GM19238 (cell line): ENCODE measurements at regions not wholly inside any gene's neighbourhood (a gene's known extent, or its start where the extent isn't known, plus 50 kb on each side); places are given as distances from the start of the nearest gene placed in this dataset.
"Not testable (repeated sequence)": the region's sequence is repeated elsewhere in the genome, so short reads cannot be mapped to it uniquely, and the experiment has no call there.

Experiments
- DNase-seq: peaks from one replicate; pipeline ENCODE4 v3.0.0; 2011; ENCODE audit warnings: low spot score; ENCODE audit not compliant: insufficient read length

DNA sequence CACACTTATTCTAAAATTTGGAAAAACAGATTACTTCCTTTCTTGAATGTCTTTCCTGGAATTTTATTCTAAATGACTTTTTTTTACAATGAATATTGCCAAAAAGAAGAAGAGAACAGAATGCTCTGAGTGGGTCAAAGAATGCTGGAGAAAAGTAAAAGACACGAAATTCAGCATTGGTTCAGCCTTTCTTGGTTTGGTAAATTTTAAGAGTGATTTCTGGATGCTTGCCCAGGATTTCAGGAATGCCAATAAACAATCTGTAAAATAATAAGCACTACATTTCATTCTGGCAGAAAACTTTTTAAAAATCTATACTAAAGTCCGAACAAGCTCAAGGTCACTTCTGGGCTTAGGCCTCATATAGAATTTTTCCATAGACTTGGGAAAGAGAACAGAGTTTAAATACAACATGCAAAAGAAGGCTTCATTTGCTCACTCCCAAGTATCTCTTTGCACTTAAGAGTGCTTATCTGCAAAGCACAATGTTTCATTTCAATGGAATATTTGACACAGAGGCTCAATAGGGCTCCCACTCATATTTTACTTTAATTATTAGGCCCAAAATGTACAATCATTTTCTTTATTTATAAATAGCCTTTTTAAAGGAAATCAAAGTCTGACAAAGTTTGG is 359.5 kb upstream of the ANKRD30A start:
- DNase-seq: no peak

DNA sequence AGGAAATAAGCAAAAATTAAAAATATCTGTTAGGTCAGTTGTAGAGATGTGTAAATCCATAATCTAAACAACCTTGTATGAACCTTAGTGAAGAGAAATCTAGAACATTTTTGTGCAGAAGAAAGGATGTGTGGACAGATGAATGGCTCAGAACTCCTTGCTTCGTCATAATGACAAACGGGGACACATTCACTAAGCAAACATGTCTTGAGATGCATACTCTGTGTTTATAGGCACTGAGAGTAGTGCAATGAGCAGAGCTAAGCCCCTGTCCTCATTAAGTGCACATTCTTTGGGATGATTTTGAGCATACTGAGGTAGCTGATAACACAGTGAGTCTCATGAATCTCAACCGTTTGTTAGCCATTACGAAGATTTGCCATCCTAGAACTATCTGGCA is 360.6 kb upstream of the ANKRD30A start:
- no peak for DNase-seq

- no peak for DNase-seq
Observed at GRCh38 chr10:36761121-36761520, 364.3 kb upstream of the ANKRD30A start.

GRCh38 chr10:36759141-36759805 is 366.1 kb upstream of the ANKRD30A start:
- no peak for DNase-seq

DNA sequence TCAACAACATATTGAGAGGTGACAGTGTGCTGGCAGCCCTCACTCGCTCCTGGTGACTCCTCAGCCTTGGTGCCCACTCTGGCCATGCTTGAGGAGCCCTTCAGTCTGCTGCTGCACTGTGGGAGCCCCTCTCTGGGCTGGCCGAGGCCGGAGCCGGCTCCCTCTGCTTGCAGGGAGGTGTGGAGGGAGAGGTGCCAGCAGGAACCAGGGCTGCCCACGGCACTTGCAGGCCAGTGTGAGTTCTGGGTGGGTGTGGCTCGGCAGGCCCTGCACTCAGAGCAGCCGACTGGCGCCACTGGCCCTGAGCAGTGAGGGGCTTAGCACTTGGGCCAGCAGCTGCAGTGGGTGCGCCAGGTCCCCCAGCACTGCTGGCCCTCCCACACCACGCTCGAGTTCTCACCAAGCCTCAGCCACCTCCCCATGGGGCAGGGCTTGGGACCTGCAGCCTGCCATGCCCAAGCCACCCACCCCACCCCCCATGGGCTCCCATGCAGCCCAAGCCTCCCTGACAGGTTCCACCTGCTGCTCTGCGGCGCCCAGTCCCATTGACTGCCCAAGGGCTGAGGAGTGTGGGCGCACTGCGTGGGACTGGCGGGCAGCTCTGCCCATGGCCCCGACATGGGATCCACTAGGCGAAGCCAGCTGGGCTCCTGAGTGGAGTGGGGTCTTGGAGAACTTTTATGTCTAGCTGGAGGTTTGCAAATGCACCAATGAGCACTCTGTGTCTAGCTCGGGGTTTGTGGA is 377.1 kb upstream of the ANKRD30A start:
- no peak for DNase-seq

DNA sequence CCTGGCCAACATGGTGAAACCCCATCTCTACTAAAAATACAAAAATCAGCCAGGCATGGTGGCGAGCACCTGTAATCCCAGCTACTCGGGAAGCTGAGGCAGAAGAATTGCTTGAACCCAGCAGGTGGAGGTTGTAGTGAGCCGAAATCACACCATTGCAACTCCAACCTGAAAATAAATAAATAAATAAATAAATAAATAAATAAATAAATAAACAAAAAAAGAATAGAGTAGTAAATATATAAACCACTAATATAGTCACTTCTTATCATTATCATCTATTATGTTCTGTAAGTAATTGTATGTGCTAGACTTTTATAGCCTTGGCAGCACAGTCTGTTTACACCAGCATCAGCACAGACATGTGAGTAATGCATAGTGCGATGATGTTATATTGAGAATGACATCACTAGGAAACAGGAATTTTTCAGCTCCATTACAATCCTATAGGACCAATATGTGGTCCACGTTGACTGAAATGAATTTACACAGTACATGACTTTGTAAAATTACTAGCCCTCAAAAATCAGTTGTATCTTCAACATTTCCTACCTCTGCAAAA is 385.4 kb upstream of the ANKRD30A start:
- no peak for DNase-seq

GRCh38 chr10:36738738-36739431 is 386.5 kb upstream of the ANKRD30A start:
- DNase-seq: no peak

DNA sequence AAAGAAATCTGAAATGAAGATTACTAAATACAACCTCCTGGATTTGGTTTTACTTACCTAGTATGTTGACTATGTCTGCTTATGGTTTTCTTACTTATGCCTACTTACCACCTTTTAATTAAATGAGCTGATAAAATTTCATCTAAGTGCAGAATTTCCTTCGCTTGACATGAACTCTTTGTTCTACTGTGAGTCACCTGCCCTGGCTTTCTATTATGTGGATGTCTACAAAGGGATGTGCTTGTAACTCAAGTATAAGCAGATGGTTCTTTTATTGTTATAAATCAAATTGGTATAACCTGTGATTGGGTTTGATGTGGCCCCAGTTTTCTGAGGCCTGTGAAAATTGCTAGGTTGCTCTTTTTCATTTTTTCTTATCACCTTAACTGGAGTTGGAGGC is 389.1 kb upstream of the ANKRD30A start:
- no peak for DNase-seq

GRCh38 chr10:36734590-36734989 is 390.8 kb upstream of the ANKRD30A start:
- not testable (repeated sequence) for DNase-seq

DNA sequence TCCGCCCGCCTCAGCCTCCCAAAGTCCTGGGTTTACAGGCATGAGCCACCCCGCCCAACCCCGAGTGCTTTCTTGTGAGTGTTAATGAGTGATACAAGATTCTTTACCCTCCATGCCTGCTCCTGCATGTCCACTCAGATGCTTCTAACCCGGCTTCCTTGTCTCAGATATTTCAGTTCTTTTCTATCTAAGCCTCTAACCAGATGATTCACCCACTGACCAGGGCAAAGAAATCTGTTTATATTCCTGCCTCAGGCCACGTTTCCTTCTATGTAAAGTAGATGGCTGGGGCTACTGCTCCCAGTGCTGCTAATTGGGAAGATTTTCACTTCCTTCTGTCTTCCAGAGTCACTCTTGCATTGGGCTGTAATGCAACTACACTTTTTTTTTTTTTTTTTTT is 395.1 kb upstream of the ANKRD30A start:
- DNase-seq: no peak

DNA sequence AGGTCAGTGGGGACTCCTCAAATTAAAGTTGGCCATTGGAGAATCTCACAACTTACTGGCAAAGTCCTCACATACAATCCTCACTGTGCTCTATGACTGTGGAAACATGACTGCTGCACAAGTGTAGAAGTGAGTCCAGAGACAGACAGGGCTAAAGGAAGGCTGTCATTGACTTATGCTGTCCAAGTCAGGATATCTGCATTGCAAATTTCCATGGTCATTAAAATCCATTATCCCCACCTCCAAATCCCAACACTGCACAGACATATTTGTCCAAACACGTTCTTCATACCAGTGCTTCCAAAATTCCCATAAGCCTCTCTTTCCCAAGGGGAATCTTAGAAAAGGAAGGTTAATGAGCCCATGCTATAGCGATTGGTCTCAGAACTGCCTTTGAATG is 396.8 kb upstream of the ANKRD30A start:
- DNase-seq: no peak

- no peak for DNase-seq
Observed at GRCh38 chr10:36725581-36726520, 399.5 kb upstream of the ANKRD30A start.

DNA sequence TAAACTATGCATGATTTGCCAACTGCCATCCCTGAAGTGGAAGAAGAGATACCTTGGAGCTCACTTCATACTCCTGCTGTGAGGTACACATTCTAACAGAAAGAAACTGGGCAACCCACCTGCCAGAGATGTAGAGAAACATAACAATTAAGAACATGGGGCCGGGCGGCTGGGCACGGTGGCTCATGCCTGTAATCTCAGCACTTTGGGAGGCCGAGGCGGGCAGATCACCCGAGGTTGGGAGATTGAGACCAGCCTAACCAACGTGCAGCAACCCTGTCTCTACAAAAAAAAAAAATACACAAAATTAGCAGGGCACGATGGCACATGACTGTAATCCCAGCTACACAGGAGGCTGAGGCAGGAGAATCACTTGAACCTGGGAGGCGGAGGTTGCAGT is 402.6 kb upstream of the ANKRD30A start:
- DNase-seq: no peak

- no peak for DNase-seq
Observed at GRCh38 chr10:36721871-36722270, 403.5 kb upstream of the ANKRD30A start.

DNA sequence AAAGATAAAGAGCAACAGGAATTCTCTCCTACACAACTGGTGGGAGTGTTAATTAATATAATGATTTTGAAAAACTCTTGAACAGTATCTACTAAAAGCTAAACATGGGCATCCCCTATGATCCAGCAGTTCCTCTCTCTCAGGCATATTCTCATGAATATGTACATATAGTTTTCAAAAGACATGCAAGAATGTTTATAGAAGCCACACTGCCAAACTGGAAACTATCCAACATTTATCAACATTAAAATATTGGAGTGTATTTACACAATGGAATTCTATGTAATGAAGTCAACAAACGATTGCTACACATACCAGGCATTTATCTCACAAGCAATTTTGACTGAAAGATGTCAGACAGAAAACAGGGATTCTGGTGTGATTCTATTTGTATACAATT is 404.5 kb upstream of the ANKRD30A start:
- DNase-seq: no peak

DNA sequence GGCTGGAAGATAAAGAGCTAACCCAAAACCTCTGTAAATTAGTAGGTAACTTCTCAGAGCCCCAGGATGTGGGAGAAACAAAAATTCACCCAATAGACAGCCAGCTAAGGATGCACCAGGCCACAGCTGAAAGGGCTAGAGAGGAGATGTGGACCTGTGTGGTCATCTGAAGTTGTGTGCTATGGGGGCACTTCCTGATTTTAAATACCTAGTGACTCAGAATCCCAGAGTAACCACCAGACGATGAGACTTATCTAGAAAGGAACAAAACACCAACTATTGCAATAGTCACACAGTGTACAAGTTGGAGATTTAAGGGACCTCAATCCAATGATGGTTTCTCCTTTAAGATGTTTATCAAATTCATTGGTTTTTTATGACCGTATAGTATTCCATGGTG is 408.3 kb upstream of the ANKRD30A start:
- no peak for DNase-seq

GRCh38 chr10:36716291-36716690 is 409.1 kb upstream of the ANKRD30A start:
- DNase-seq: no peak

DNA sequence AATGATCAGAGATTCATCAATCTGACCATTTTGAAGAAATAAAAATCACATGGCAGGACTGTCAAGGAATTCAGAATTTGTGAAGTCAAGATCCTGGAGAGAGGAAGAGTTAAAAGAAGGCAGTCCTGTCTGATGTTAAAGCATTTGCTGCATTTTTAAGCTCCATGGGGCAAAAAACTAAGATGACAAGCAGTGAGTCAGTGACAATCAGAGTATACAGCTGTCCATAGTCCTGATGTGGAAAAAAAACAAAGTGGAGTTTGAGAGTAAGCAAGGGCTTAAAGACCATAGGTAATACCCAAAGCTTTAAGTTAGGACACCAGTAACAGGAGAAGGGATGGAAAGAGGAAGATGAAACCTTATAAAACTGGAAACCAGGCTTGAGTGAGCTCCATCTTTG is 412.7 kb upstream of the ANKRD30A start:
- DNase-seq: no peak

- DNase-seq: no peak
Observed at GRCh38 chr10:36711361-36711760, 414.0 kb upstream of the ANKRD30A start.

DNA sequence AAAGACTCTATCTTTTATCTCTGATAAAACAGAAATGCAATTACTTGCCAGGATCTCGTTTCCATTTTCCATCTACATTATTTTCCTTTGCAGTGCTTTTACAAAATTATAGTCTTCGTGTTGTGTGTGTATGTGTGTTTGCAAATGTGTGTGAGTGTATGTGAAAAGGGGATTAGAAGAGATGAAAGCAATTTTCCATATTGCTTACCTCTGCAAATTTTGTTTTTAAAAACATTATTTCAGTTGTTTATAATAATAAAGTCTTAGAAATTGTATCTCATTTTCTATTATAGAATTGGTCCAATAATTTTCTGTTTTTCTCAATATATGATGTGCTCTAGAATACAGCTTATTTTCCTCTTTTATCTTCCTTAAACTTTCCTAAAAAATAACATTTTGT is 421.3 kb upstream of the ANKRD30A start:
- no peak for DNase-seq

DNA sequence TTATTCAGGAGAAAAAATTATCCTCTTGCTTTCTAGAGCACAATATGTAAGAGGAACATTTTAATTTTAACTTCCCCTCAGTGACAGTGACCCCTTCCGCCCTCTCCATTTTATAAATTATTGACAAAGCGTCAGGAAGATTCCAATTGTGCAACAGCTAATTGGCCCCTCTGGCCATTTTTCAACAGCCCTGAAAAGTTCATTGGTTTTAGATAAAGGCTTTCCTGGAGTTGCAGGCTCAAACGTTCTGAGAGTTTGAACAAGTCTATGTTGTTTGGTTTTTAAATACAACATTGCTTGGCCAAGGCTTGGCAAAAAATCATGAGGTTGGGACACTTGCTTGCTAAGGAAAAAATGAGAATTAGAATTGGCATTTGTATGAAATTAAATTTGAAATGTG is 422.2 kb upstream of the ANKRD30A start:
- DNase-seq: no peak
